Uterus (tissue), 3 donors: ENCODE measurements at regions not wholly inside any gene's neighbourhood (a gene's known extent, or its start where the extent isn't known, plus 50 kb on each side); places are given as distances from the start of the nearest gene placed in this dataset.
"Not testable (repeated sequence)": the region's sequence is repeated elsewhere in the genome, so short reads cannot be mapped to it uniquely, and the experiment has no call there.

Experiments
- DNase-seq, 2 donors: peaks; one replicate each; pipeline ENCODE4 v3.0.0-alpha.2; 2019 to 2020
- H3K27ac ChIP-seq, 2 donors: fragments of 200-600 bp; sonication (generic); 1 replicate in 1 of 2; 2 replicates in 1 of 2; pipeline ENCODE4 v1.5.1; 2016 to 2018
- H3K27me3 ChIP-seq, 2 donors: fragments of 200-600 bp; sonication (generic); one replicate each; pipeline ENCODE4 v1.5.1; 2018 to 2019; ENCODE audit warnings: control low read depth in 1 of 2
- H3K36me3 ChIP-seq, 2 donors: fragments of 200-600 bp; sonication (generic); one replicate each; pipeline ENCODE4 v1.5.1; 2019; ENCODE audit warnings: control low read depth in 1 of 2
- H3K4me1 ChIP-seq, 2 donors: fragments of 200-600 bp; sonication (generic); one replicate each; pipeline ENCODE4 v1.5.1; 2018 to 2019; ENCODE audit warnings: control low read depth in 1 of 2
- H3K4me3 ChIP-seq, 2 donors: fragments of 200-600 bp; sonication (generic); 1 replicate in 1 of 2; 2 replicates in 1 of 2; pipeline ENCODE4 v1.5.1; 2018 to 2019; ENCODE audit warnings: mild to moderate bottlenecking in 1 of 2
- H3K9me3 ChIP-seq, 2 donors: fragments of 200-600 bp; sonication (generic); one replicate each; pipeline ENCODE4 v1.5.1; 2019; ENCODE audit warnings: control low read depth in 1 of 2
- CTCF ChIP-seq, 4 experiments: fragments of 200-600 bp in 2 of 4; fragments of 450-650 bp in 2 of 4; sonication (generic) in 2 of 4; IDR thresholded peaks; one replicate each; pipeline ENCODE4 v1.5.1; 2016 to 2019; ENCODE audit warnings: antibody characterized with exemption in 4 of 4, mild to moderate bottlenecking in 2 of 4, moderate library complexity in 1 of 4
- POLR2A ChIP-seq, 2 donors: fragments of 450-650 bp; IDR thresholded peaks; one replicate each; pipeline ENCODE4 v1.6.1; 2016; ENCODE audit warnings: antibody characterized with exemption in 2 of 2, mild to moderate bottlenecking in 1 of 2, moderate library complexity in 1 of 2
- intact Hi-C: fragments of 100-400 bp; cut with DNase I; formaldehyde crosslinking; loops from one replicate; pipeline ENCODE4 v1.15.1; 2023; ENCODE audit warnings: low total_unique reads
- donor health status: DM: yes; HTN: yes; CAD: no.

DNA sequence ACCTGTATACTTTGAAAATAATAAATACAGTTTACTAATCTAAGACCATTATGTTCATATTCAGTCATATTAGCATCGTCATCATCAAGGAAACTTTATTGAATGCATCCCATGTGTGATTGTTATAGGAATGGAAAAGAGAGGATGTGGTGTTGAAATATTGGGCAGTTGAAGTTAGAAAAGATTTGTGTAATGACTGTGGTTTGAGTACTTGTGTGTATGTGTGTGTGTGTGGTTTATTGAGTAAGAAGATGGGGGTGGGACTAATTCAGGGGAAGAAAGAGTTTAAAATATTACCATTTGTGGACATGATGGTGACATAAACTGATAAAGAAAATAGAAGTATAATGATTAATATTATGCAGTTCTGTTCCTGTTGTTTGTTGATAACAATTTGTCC, 238.7 kb upstream of the SEL1L start:
- no peak overlapping the region for H3K27ac ChIP-seq
- TF ChIP-seq POLR2A (IDR thresholded peaks at IDR 0.05) = no peak
- no peaks in the 10 kb centered on the region for H3K9me3 ChIP-seq
- no peak for DNase-seq
- no peaks in the 10 kb centered on the region for H3K27me3 ChIP-seq
- H3K36me3 ChIP-seq = no peaks in the 10 kb centered on the region
- no peaks in the 10 kb centered on the region for H3K4me1 ChIP-seq
- no peak overlapping the region for H3K4me3 ChIP-seq
- intact Hi-C loops = no loop called here

- Histone ChIP-seq H3K4me1 (no peaks in the 10 kb centered on the region), H3K9me3 (no peaks in the 10 kb centered on the region), H3K27ac (no peak overlapping the region), H3K27me3 (no peaks in the 10 kb centered on the region), H3K4me3 (no peak overlapping the region), H3K36me3 (no peaks in the 10 kb centered on the region)
- no peak for TF ChIP-seq CTCF (IDR thresholded peaks at IDR 0.05)
- TF ChIP-seq POLR2A (IDR thresholded peaks at IDR 0.05) = no peak
- DNase-seq = no peak
- intact Hi-C loops = no loop called here
Observed at GRCh38 chr14:81776531-81776930, 242.9 kb upstream of the SEL1L start.

DNA sequence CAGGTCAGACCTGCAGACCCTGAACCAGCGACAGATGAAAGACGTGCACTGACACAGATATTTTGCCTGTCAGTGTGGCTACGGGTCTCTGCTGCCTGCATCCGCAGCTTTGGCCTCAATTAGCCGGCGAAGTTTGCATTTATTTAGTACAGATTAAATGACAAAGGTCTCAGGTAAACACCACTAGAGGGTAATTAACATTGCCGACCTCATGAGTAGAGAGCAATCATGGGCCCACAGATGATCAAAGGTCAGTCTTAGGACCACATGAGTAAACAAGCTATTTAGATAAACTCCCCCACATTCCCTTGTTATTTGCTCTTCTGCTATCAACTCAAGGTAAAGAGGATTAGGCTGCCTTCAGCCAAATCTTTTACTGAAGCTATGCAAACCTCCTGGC, 248.1 kb upstream of the SEL1L start:
- H3K27ac ChIP-seq, H3K4me1 ChIP-seq, H3K36me3 ChIP-seq, intact Hi-C loops, H3K27me3 ChIP-seq, H3K4me3 ChIP-seq, H3K9me3 ChIP-seq, DNase-seq: not testable (repeated sequence)

DNA sequence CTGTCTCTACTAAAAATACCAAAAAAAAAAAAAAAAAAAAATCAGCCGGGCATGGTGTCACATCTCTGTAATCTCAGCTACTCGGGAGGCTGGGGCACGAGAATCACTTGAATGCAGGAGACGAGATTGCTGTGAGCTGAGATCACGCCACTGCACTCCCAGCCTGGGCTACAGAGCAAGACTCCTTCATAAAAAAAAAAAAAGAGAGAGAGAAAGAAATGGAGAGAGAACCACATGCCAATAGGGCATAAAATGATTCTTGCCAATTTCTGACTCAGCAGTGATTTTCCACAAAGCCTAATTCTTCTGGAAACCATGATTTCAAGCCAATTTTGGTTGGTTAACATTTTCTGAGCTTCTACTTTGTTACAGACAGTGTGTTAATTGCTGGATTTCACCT, 250.4 kb upstream of the SEL1L start:
- H3K36me3 ChIP-seq = no peaks in the 10 kb centered on the region
- no peak overlapping the region for H3K4me3 ChIP-seq
- no peaks in the 10 kb centered on the region for H3K27me3 ChIP-seq
- H3K27ac ChIP-seq = no peak overlapping the region
- H3K9me3 ChIP-seq = no peaks in the 10 kb centered on the region
- no peaks in the 10 kb centered on the region for H3K4me1 ChIP-seq
- no peak for DNase-seq
- no peak for TF ChIP-seq POLR2A (IDR thresholded peaks at IDR 0.05)
- no peak for TF ChIP-seq CTCF (IDR thresholded peaks at IDR 0.05)
- intact Hi-C loops = no loop called here

DNA sequence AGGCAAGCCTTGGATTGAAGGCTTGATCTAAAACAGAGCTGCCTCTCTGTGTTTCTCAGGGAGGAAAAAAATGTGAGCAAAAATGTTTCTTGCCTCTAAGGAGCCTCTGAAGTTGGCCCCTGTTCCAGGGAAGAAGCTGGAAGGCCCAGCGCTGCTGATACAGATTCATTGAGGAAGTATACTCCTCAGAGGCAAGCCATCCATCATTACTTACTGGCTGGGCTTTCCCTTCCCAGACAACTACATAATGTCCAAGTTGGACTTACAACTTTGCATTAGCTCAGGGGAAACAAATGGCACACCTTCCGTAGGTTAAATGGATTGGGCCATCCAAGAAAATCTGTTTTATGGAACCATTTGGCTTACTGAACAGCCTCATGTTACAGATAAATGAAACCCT, 263.7 kb upstream of the SEL1L start:
- no peak for TF ChIP-seq CTCF (IDR thresholded peaks at IDR 0.05)
- no peak for TF ChIP-seq POLR2A (IDR thresholded peaks at IDR 0.05)
- intact Hi-C loops = no loop called here
- DNase-seq = no peak
- Histone ChIP-seq H3K4me1 (no peaks in the 10 kb centered on the region), H3K27ac (no peak overlapping the region), H3K4me3 (no peak overlapping the region), H3K36me3 (no peaks in the 10 kb centered on the region), H3K9me3 (no peaks in the 10 kb centered on the region), H3K27me3 (no peaks in the 10 kb centered on the region)

GRCh38 chr14:81801921-81802320, 268.3 kb upstream of the SEL1L start:
- Histone ChIP-seq H3K27me3 (no peaks in the 10 kb centered on the region), H3K36me3 (no peaks in the 10 kb centered on the region), H3K4me1 (no peaks in the 10 kb centered on the region), H3K27ac (no peak overlapping the region), H3K4me3 (no peak overlapping the region), H3K9me3 (no peaks in the 10 kb centered on the region)
- TF ChIP-seq POLR2A (IDR thresholded peaks at IDR 0.05) (no peak), CTCF (IDR thresholded peaks at IDR 0.05) (no peak)
- intact Hi-C loops = no loop called here
- DNase-seq = no peak
